OCI-LY3 (cell line): ENCODE measurements at regions not wholly inside any gene's neighbourhood (a gene's known extent, or its start where the extent isn't known, plus 50 kb on each side); places are given as distances from the start of the nearest gene placed in this dataset.

Experiments used
- H2AFZ ChIP-seq: fragments of 200-600, 300-600 bp; shearing (Covaris generic); 2 replicates; pipeline ENCODE4 v1.6.0; 2014; ENCODE audit warnings: antibody characterized with exemption, low read depth, low read length
- H3K27ac ChIP-seq: fragments of 200-600, 300-600 bp; sonication (generic); 2 replicates; pipeline ENCODE4 v1.5.1; 2014; ENCODE audit warnings: mild to moderate bottlenecking, low read length, moderate library complexity, mixed read lengths
- H3K27me3 ChIP-seq: fragments of 200-600, 300-600 bp; sonication (generic); 2 replicates; pipeline ENCODE4 v1.6.1; 2014; ENCODE audit warnings: low read depth, low read length, mixed read lengths
- H3K36me3 ChIP-seq: fragments of 200-600, 300-600 bp; sonication (generic); replicated peaks from 2 replicates; pipeline ENCODE3; 2014; ENCODE audit warnings: low read depth, low read length, mixed read lengths
- H3K4me1 ChIP-seq: fragments of 300-600, 200-600 bp; sonication (generic); 2 replicates; pipeline ENCODE4 v1.6.1; 2014; ENCODE audit warnings: low read length, mixed read lengths
- H3K4me2 ChIP-seq: fragments of 200-600, 300-600 bp; sonication (generic); 2 replicates; pipeline ENCODE4 v1.6.1; 2014; ENCODE audit warnings: low read length, mixed read lengths
- H3K4me3 ChIP-seq: fragments of 300-600, 200-600 bp; sonication (generic); 2 replicates; pipeline ENCODE4 v1.5.1; 2014; ENCODE audit warnings: antibody characterized with exemption, mild to moderate bottlenecking, low read length, moderate library complexity
- H3K79me2 ChIP-seq: fragments of 300-600, 200-600 bp; shearing (Covaris generic); 2 replicates; pipeline ENCODE4 v1.6.1; 2014; ENCODE audit warnings: mild to moderate bottlenecking, low read length, mixed read lengths
- H3K9ac ChIP-seq: fragments of 300-600, 200-600 bp; shearing (Covaris generic); 2 replicates; pipeline ENCODE4 v1.6.0; 2014; ENCODE audit warnings: mild to moderate bottlenecking, low read length, moderate library complexity
- H3K9me3 ChIP-seq: fragments of 200-600, 300-600 bp; shearing (Covaris generic); 2 replicates; pipeline ENCODE4 v1.6.1; 2014; ENCODE audit warnings: low read length, mixed read lengths; ENCODE audit not compliant: insufficient read depth
- H4K20me1 ChIP-seq: fragments of 200-600, 300-600 bp; sonication (generic); 2 replicates; pipeline ENCODE4 v1.6.1; 2016; ENCODE audit warnings: low read length, mixed read lengths; ENCODE audit not compliant: insufficient read depth
- CTCF ChIP-seq: fragments of 200-600, 300-600 bp; sonication (generic); IDR thresholded peaks from 2 replicates; pipeline ENCODE4 v1.5.1; 2014; ENCODE audit warnings: antibody characterized with exemption, low read length, low read depth
- EZH2phosphoT487 ChIP-seq: fragments of 200-600 bp; shearing (Covaris generic); IDR thresholded peaks from 2 replicates; pipeline ENCODE4 v1.6.1; 2018; ENCODE audit warnings: antibody characterized with exemption, mixed run types, low read depth

DNA sequence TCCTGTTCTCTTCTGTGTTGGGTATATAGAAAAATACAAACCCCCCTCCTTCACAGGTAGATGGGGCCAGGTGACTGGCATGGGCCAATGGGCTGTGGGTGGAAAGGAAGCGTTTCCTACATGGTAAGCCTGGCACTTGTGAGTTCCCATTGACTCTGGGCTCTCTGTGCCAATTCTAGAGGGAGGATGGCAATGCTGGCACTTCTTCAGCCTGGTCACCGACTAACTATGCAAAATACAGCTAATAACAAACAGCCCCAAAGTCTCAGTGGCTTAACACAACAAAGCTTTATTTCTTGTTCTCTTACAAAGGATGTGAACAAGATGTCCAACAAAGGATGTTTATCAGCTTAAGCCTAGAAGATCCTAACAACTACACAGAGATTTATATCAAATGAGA, 258.1 kb downstream of the SYK start:
- Histone ChIP-seq H3K79me2 (no peaks in the 10 kb centered on the region), H2AFZ (no peak overlapping the region), H3K4me2 (no peak overlapping the region), H3K4me1 (peaks cover 9% of the 10 kb centered on the region), H3K27ac (no peak overlapping the region), H3K9ac (no peak overlapping the region), H3K4me3 (no peak overlapping the region), H4K20me1 (no peaks in the 10 kb centered on the region), H3K9me3 (no peaks in the 10 kb centered on the region), H3K36me3 (no peaks in the 10 kb centered on the region), H3K27me3 (peaks cover 41% of the 10 kb centered on the region)
- TF ChIP-seq CTCF: no peak
- TF ChIP-seq EZH2phosphoT487: no peak

DNA sequence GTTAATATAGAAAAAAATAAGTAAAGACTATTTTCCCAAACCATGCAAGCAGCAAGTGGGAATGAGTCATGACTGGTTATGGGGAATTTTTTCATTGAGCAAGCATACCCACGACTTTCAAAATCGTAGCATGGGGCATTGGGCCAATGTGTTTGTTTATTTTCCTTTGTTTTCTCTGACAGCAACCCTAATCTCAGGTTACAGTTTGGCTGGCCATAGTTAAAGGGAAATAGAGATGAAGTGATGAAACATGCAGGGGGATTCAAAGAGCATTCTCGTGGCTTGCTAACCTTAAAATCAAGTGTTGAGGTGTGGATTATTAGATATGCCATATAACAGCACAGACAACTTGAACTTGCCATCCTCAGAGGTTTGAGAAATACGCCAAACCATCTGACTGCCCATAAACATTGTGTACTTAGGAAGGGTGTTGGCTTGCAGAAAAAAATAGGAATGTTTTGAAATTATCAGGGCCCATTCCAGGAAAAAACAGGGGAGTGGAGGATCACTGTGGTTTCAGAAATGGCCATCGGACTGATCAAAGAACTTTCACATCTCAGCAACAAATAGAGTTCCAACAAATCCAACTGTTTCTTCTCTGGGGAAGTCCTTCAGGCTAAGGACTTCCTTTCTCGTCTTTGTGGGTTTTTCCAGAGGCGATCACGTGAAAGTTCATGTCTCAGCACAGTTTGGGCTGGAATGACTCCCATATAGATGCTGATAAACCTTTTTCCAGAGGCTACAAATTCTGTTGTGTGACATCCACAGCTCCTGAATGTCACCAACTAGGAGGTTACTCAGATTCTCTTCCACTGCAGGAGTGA, 259.1 kb downstream of the SYK start:
- no peak overlapping the region for H3K27ac ChIP-seq
- H3K4me1 ChIP-seq: peaks cover 9% of the 10 kb centered on the region
- H3K36me3 ChIP-seq: no peaks in the 10 kb centered on the region
- H3K27me3 ChIP-seq: peaks cover 44% of the 10 kb centered on the region
- no peak overlapping the region for H3K9ac ChIP-seq
- no peak overlapping the region for H2AFZ ChIP-seq
- TF ChIP-seq CTCF (no peak), EZH2phosphoT487 (no peak)
- no peaks in the 10 kb centered on the region for H3K9me3 ChIP-seq
- H4K20me1 ChIP-seq: no peaks in the 10 kb centered on the region
- no peaks in the 10 kb centered on the region for H3K79me2 ChIP-seq
- no peak overlapping the region for H3K4me2 ChIP-seq
- no peak overlapping the region for H3K4me3 ChIP-seq

DNA sequence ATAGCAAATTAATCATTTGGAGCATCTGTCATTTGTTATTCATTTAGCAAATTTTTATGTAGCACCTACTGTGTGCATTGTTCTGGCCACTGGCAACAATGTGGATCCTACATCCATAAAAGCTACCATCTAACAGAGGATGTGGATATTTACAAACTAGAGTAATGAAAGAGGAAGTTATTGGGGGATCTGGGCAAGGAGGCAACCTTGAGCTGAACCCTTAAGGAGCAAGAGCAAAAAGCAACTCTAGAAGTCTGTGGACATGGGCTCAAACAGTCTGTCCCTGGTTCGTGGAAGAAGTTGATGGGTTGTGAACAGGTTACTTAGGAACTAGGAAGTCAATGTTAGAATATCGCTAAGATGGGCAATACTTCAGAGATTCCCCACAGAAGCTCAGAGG, 259.9 kb downstream of the SYK start:
- no peak overlapping the region for H3K4me3 ChIP-seq
- peaks cover 8% of the 10 kb centered on the region for H3K4me1 ChIP-seq

DNA sequence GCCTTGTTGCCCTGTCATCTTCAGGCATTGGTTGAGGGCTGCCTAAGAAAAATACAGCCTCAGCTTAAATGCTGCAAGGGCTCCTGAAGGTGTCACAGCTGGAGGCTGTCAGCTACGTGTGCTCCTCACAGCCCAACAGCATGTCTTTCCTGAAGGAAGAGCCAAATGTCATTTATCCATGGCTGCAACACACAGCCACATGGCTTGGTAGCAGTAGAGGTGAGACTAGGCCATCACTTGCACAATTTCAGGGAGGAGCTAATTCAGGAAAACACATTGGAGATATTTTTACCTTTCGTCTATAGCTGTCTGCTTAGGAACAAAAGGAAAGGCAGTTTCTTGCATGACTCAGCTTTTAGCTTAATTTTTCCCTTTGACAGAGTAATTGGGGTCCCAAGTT, 260.7 kb downstream of the SYK start:
- Histone ChIP-seq H3K79me2 (no peaks in the 10 kb centered on the region), H3K9me3 (no peaks in the 10 kb centered on the region), H3K27me3 (peaks cover 39% of the 10 kb centered on the region), H3K9ac (no peak overlapping the region), H3K4me2 (no peak overlapping the region), H3K4me3 (no peak overlapping the region), H4K20me1 (no peaks in the 10 kb centered on the region), H3K36me3 (no peaks in the 10 kb centered on the region), H2AFZ (no peak overlapping the region), H3K4me1 (peaks cover under 1% of the 10 kb centered on the region; the same call in 1 of the 2 replicates), H3K27ac (no peak overlapping the region)
- TF ChIP-seq EZH2phosphoT487 (no peak), CTCF (no peak)

More for the DNA sequence above, 259.9 kb downstream of the SYK start:
- H3K27ac ChIP-seq: no peak overlapping the region
- TF ChIP-seq EZH2phosphoT487: no peak
- no peak for TF ChIP-seq CTCF
- no peaks in the 10 kb centered on the region for H4K20me1 ChIP-seq
- no peaks in the 10 kb centered on the region for H3K36me3 ChIP-seq
- H3K4me2 ChIP-seq: no peak overlapping the region
- no peak overlapping the region for H3K9ac ChIP-seq
- H3K79me2 ChIP-seq: no peaks in the 10 kb centered on the region
- no peak overlapping the region for H2AFZ ChIP-seq
- no peaks in the 10 kb centered on the region for H3K9me3 ChIP-seq
- H3K27me3 ChIP-seq: peaks cover 39% of the 10 kb centered on the region
